ENCODE measurements at regions not wholly inside any gene's neighbourhood (a gene's known extent, or its start where the extent isn't known, plus 50 kb on each side); places are given as distances from the start of the nearest gene placed in this dataset.
"Not testable (repeated sequence)": the region's sequence is repeated elsewhere in the genome, so short reads cannot be mapped to it uniquely, and the experiment has no call there.

DNA sequence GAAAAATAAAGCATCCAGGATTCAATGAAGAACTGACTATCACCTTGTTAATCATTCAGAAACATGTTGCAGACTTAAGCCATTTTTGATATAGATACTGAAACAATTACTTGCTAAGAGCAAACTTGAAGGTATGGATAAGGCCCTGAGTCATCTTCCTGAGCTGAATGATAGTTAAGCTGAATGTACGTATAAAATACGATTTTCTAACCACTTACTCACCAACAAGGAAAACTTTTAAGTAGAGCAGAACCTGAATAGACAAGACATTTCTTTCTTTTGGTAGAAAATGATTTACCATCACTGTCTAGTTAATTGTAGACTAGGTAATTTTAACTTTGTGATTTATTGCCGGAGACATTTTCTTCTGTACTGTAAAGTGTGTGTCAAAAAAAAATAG lies 261.2 kb downstream of the RTP5 start:
- TF ChIP-seq, protein P1, sequence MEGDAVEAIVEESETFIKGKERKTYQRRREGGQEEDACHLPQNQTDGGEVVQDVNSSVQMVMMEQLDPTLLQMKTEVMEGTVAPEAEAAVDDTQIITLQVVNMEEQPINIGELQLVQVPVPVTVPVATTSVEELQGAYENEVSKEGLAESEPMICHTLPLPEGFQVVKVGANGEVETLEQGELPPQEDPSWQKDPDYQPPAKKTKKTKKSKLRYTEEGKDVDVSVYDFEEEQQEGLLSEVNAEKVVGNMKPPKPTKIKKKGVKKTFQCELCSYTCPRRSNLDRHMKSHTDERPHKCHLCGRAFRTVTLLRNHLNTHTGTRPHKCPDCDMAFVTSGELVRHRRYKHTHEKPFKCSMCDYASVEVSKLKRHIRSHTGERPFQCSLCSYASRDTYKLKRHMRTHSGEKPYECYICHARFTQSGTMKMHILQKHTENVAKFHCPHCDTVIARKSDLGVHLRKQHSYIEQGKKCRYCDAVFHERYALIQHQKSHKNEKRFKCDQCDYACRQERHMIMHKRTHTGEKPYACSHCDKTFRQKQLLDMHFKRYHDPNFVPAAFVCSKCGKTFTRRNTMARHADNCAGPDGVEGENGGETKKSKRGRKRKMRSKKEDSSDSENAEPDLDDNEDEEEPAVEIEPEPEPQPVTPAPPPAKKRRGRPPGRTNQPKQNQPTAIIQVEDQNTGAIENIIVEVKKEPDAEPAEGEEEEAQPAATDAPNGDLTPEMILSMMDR (IDR thresholded peaks at IDR 0.05; ENCODE audit: poor library complexity) = not testable (repeated sequence)
- not testable (repeated sequence) for TF ChIP-seq EZH2phosphoT487 (IDR thresholded peaks at IDR 0.05; ENCODE audit: low read depth, severe bottlenecking, unreplicated experiment)
